Testis (tissue), 2 donors: ENCODE measurements at regions not wholly inside any gene's neighbourhood (a gene's known extent, or its start where the extent isn't known, plus 50 kb on each side); places are given as distances from the start of the nearest gene placed in this dataset.
A peak's percentile ranks its signal among the peaks of the same experiment; 100 is the strongest.

ENCODE experiments used
- DNase-seq: peaks from one replicate; pipeline ENCODE4 v3.0.0-alpha.2; 2019
- H3K27ac ChIP-seq, 2 donors: fragments of 200-600 bp; sonication (generic); one replicate each; pipeline ENCODE4 v1.5.1; 2019
- H3K27me3 ChIP-seq: fragments of 200-600 bp; sonication (generic); one replicate; pipeline ENCODE4 v1.5.1; 2019
- H3K36me3 ChIP-seq: fragments of 200-600 bp; sonication (generic); one replicate; pipeline ENCODE4 v1.5.1; 2017; ENCODE audit warnings: low read depth; ENCODE audit errors: missing control alignments
- H3K4me1 ChIP-seq: fragments of 200-600 bp; sonication (generic); one replicate; pipeline ENCODE4 v1.5.1; 2019
- H3K4me3 ChIP-seq, 2 donors: fragments of 200-600 bp; sonication (generic); one replicate each; pipeline ENCODE4 v1.5.1; 2017 to 2019
- H3K9me3 ChIP-seq: fragments of 200-600 bp; sonication (generic); one replicate; pipeline ENCODE4 v1.5.1; 2017
- POLR2A ChIP-seq: fragments of 450-650 bp; IDR thresholded peaks from one replicate; pipeline ENCODE4 v1.6.1; 2017; ENCODE audit warnings: antibody characterized with exemption, mild to moderate bottlenecking, moderate library complexity
- WGBS, 2 donors: methylation state at CpG; one replicate each; pipeline ENCODE4 v1.1.5; 2018; 5-methylcytosine and 5-hydroxymethylcytosine counted together
- intact Hi-C: fragments of 100-400 bp; cut with DNase I; formaldehyde crosslinking; loops from one replicate; pipeline ENCODE4 v1.15.1; 2023; ENCODE audit warnings: low total_unique reads
- TF ChIP-seq, protein P1 (sequence below), 3 experiments: fragments of 450-650 bp in 2 of 3; fragments of 200-600 bp in 1 of 3; sonication (generic) in 1 of 3; IDR thresholded peaks; one replicate each; pipeline ENCODE4 v1.5.1; 2016 to 2019; ENCODE audit warnings: antibody characterized with exemption in 3 of 3, mild to moderate bottlenecking in 2 of 3, moderate library complexity in 1 of 3

DNA sequence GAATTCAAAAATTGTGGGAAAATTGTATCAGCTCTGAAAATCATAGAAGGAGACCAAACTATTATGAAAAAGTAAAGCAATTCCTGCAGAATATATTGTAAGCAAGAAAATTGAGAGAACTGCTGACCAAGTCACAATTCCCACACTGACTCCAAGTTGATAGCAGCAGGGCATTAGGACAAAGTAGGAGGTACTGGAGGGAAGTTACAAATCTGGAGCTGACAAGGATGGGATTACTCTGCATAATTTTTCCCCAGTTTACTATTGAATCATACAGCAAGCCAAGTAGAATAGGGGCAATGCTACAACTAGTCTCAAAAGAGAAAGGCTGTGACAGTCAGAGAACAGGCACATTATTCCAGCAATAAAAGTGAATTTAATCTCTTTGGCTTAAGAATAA is 161.3 kb upstream of the USP25 start:
- intact Hi-C loops = no loop called here

DNA sequence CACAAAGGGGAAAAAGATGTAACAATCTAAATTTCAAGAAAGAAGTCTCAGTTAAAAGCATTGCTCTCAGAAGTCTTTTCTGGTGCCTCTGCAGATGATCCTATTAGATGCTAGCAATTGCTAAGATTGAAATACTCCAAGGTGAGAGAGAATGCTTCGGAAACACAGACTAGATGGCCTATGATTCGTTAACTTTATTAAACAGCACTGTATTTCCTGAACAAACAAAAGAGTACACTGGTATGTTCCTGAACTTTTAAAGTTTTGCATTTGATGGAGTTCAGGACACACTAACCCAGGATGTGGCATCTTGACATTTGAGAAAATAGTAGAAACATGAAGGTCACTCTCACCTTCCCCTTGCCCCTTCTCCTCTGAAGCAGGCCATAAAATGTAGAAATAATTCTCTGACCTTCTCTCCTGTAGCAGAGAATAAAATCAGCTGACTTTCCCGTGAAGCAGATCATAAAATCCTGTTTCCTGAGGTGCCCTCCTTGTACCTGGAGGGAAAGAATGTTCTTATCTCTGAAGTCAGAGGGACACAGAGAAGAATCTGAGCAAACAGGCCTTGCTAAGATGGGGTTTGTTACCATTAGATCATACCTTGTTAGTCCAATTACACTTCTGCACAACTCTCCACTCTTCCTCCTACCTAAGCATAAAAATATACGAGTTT is 142.9 kb upstream of the USP25 start:
- intact Hi-C loops = no loop called here
- H3K4me3 ChIP-seq = no peak overlapping the region
- 77 to 87% methylated on average over 4 of the region's 4 CpGs for WGBS, 2 donors
- no peak for DNase-seq
- H3K27me3 ChIP-seq = no peaks in the 10 kb centered on the region
- no peak for TF ChIP-seq POLR2A
- TF ChIP-seq, protein P1, sequence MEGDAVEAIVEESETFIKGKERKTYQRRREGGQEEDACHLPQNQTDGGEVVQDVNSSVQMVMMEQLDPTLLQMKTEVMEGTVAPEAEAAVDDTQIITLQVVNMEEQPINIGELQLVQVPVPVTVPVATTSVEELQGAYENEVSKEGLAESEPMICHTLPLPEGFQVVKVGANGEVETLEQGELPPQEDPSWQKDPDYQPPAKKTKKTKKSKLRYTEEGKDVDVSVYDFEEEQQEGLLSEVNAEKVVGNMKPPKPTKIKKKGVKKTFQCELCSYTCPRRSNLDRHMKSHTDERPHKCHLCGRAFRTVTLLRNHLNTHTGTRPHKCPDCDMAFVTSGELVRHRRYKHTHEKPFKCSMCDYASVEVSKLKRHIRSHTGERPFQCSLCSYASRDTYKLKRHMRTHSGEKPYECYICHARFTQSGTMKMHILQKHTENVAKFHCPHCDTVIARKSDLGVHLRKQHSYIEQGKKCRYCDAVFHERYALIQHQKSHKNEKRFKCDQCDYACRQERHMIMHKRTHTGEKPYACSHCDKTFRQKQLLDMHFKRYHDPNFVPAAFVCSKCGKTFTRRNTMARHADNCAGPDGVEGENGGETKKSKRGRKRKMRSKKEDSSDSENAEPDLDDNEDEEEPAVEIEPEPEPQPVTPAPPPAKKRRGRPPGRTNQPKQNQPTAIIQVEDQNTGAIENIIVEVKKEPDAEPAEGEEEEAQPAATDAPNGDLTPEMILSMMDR (IDR thresholded peaks at IDR 0.05) = no peak
- no peaks in the 10 kb centered on the region for H3K9me3 ChIP-seq
- H3K27ac ChIP-seq = no peak overlapping the region
- H3K36me3 ChIP-seq = no peaks in the 10 kb centered on the region
- H3K4me1 ChIP-seq = no peaks in the 10 kb centered on the region

More for the DNA sequence above, 161.3 kb upstream of the USP25 start:
- Histone ChIP-seq H3K4me1 (no peaks in the 10 kb centered on the region), H3K4me3 (no peak overlapping the region), H3K27me3 (no peaks in the 10 kb centered on the region), H3K36me3 (no peaks in the 10 kb centered on the region), H3K27ac (no peak overlapping the region), H3K9me3 (no peaks in the 10 kb centered on the region)
- no peak for DNase-seq
- TF ChIP-seq, protein P1 (IDR thresholded peaks at IDR 0.05) = no peak
- TF ChIP-seq POLR2A = no peak

DNA sequence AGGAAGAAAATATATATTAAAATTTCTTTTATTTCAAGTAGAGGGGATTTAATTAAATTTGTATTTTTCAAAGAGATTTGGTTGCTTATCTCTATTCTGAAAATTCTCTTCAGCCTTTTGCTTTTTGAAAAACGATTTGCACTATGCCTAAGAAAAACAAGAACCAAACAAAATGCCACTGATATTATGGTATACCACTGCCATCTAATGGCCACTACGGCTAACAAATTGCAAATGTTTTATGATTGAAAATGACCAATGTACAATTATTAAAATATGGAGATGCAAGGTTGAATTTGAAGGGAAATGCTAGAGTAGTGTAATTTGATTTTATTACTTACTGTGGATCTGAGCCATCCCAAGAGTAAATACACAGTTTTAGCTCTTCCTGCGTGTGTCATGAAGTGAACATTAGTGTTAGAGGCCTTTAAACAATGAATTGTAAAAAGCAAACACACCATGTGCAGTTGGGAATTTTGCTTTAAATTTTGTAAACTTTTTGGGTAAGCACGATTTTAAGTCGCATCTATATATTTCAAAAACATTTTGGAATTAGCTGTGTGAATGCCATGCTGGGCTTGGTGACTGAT is 137.4 kb upstream of the USP25 start:
- H3K36me3 ChIP-seq = no peaks in the 10 kb centered on the region
- WGBS, 2 donors = 42 to 44% methylated on average over 5 of the region's 5 CpGs
- no peak for DNase-seq
- no peaks in the 10 kb centered on the region for H3K9me3 ChIP-seq
- H3K4me1 ChIP-seq = no peaks in the 10 kb centered on the region
- H3K27ac ChIP-seq = no peak overlapping the region
- no peaks in the 10 kb centered on the region for H3K27me3 ChIP-seq
- intact Hi-C loops = no loop called here
- H3K4me3 ChIP-seq = no peak overlapping the region
- TF ChIP-seq, protein P1 (IDR thresholded peaks at IDR 0.05) = peak; percentile 44 to 47 (median 46)
- TF ChIP-seq POLR2A = no peak

DNA sequence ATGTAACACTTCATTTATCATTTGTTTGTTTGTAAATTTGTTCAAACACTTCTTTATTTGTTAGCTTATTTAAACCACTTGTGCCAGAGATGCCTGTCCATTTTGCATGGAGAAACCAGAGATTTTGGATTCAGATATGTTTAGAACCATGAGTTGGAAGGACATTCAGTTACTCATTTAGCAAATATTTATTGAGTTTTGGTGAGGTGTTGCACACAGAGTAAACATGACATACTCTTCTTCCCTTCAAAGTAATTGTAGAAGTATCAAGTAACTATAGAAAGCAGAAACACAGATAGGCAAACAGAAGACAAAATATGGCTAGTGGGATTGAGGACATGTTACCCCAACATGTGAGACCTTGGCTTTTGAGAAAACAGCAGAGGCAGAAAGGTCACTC is 136.8 kb upstream of the USP25 start:
- Histone ChIP-seq H3K9me3 (no peaks in the 10 kb centered on the region), H3K27me3 (no peaks in the 10 kb centered on the region), H3K27ac (no peak overlapping the region), H3K36me3 (no peaks in the 10 kb centered on the region), H3K4me3 (no peak overlapping the region), H3K4me1 (no peaks in the 10 kb centered on the region)
- intact Hi-C loops = no loop called here
- TF ChIP-seq POLR2A = no peak
- TF ChIP-seq, protein P1 (IDR thresholded peaks at IDR 0.05) = no peak
- DNase-seq = no peak

DNA sequence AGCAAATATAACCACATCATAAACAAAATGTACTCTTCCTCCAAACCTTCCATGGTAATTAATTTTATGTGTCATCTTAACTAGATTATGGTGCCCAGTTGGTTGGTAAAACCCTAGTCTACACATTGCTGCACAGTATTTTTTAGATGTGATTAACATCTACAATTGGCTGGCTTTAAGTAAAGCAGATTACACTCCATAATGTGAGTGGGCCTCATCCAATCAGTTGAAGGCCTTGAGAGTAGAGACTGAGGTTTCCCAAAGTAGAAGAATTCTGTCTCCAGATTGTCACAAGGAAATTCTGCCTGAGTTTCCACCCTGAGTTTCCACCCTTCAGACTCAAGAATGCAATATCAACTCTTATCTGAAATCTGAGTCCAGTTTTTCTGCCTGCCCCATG is 128.4 kb upstream of the USP25 start:
- intact Hi-C loops = no loop called here
- Histone ChIP-seq H3K36me3 (no peaks in the 10 kb centered on the region), H3K27ac (no peak overlapping the region), H3K4me3 (no peak overlapping the region), H3K27me3 (no peaks in the 10 kb centered on the region), H3K9me3 (no peaks in the 10 kb centered on the region), H3K4me1 (no peaks in the 10 kb centered on the region)
- TF ChIP-seq, protein P1 (IDR thresholded peaks at IDR 0.05) = no peak
- no peak for TF ChIP-seq POLR2A
- DNase-seq = no peak
